Kidney (tissue), 13 donors: ENCODE measurements at regions not wholly inside any gene's neighbourhood (a gene's known extent, or its start where the extent isn't known, plus 50 kb on each side); places are given as distances from the start of the nearest gene placed in this dataset.
"Not testable (repeated sequence)": the region's sequence is repeated elsewhere in the genome, so short reads cannot be mapped to it uniquely, and the experiment has no call there.

Source experiments
- DNase-seq, 5 donors: peaks; one replicate each; pipeline ENCODE4 v3.0.0-alpha.2; 2013 to 2020
- FAIRE-seq: peaks from 2 replicates; lab custom pipeline; 2012; peaks lifted over from hg19 to GRCh38; lab: Jason Lieb, UNC
- H3K27ac ChIP-seq, 2 donors: one replicate each; pipeline ENCODE4 v1.7.0; 2013; ENCODE audit warnings: low read depth in 2 of 2, low read length in 2 of 2, inconsistent platforms in 1 of 2
- H3K27me3 ChIP-seq: one replicate; pipeline ENCODE4 v1.7.1; 2013; ENCODE audit warnings: low read length, inconsistent platforms; ENCODE audit not compliant: control insufficient read depth, insufficient read depth
- H3K36me3 ChIP-seq, 3 donors: one replicate each; pipeline versions ENCODE4 v1.7.0 to v1.7.1; 2013; ENCODE audit warnings: low read length in 3 of 3, control low read depth in 1 of 3, inconsistent platforms in 1 of 3; ENCODE audit not compliant: insufficient read depth in 3 of 3, control insufficient read depth in 2 of 3
- H3K4me1 ChIP-seq, 3 donors: one replicate each; pipeline versions ENCODE4 v1.7.0 to v1.7.1; 2013; ENCODE audit warnings: low read length in 3 of 3, inconsistent platforms in 1 of 3, low read depth in 1 of 3; ENCODE audit not compliant: control insufficient read depth in 2 of 3, insufficient read depth in 2 of 3
- H3K4me3 ChIP-seq, 3 donors: one replicate each; pipeline versions ENCODE4 v1.7.0 to v1.8.1; 2013; ENCODE audit warnings: low read length in 3 of 3, control low read depth in 1 of 3, inconsistent platforms in 1 of 3
- H3K9ac ChIP-seq, 3 donors: one replicate each; pipeline versions ENCODE4 v1.7.0 to v1.7.1; 2013; ENCODE audit warnings: low read length in 3 of 3, control low read depth in 1 of 3, inconsistent platforms in 1 of 3
- H3K9me3 ChIP-seq, 3 donors: one replicate each; pipeline versions ENCODE4 v1.7.0 to v1.7.1; 2013; ENCODE audit warnings: low read length in 3 of 3, control low read depth in 1 of 3, inconsistent platforms in 1 of 3; ENCODE audit not compliant: control insufficient read depth in 2 of 3, insufficient read depth in 1 of 3
- intact Hi-C: fragments of 100-400 bp; cut with DNase I; formaldehyde crosslinking; loops from one replicate; pipeline ENCODE4 v1.11.1; 2022
- TF ChIP-seq, protein P1 (sequence below): IDR thresholded peaks from 3 replicates; pipeline ENCODE4 v1.5.1; 2012; ENCODE audit warnings: mild to moderate bottlenecking, moderate library complexity, borderline replicate concordance; ENCODE audit not compliant: insufficient read depth; ENCODE audit errors: extremely low read depth
- donor health status: control.
- donor health status: control.
- donor health status: control.
- donor health status: control.
- donor health status: control.
- donor health status: DM: yes; HTN: yes; CAD: no.
- donor health status: Normal renal cell carcinoma (clear cell type).

DNA sequence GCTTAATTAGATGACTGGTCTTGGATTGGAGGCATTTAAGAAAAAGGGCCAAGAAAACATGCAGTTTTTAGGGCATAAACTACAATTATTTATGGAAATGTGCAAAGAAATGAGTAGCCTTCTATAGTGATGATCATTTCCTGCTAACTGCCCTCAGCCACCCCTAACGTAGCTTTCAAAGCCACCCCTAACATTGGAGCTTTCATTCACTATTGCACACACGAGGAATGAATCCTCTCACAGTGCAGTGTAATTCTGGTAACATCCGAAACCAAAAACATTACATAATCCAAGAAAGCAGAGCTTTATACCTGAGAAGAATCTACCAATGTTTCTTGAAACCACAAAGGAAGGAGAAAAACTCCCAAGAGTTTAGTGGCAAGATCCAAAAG, 1003.6 kb downstream of the TMEM121 start:
- FAIRE-seq (no peak), DNase-seq (no peak)
- no peak overlapping the region for H3K9ac ChIP-seq
- H3K27me3 ChIP-seq: no peaks in the 10 kb centered on the region
- no peaks in the 10 kb centered on the region for H3K36me3 ChIP-seq
- H3K27ac ChIP-seq: no peak overlapping the region
- no peaks in the 10 kb centered on the region for H3K4me1 ChIP-seq
- H3K9me3 ChIP-seq: no peaks in the 10 kb centered on the region
- H3K4me3 ChIP-seq: no peak overlapping the region
- TF ChIP-seq, protein P1, sequence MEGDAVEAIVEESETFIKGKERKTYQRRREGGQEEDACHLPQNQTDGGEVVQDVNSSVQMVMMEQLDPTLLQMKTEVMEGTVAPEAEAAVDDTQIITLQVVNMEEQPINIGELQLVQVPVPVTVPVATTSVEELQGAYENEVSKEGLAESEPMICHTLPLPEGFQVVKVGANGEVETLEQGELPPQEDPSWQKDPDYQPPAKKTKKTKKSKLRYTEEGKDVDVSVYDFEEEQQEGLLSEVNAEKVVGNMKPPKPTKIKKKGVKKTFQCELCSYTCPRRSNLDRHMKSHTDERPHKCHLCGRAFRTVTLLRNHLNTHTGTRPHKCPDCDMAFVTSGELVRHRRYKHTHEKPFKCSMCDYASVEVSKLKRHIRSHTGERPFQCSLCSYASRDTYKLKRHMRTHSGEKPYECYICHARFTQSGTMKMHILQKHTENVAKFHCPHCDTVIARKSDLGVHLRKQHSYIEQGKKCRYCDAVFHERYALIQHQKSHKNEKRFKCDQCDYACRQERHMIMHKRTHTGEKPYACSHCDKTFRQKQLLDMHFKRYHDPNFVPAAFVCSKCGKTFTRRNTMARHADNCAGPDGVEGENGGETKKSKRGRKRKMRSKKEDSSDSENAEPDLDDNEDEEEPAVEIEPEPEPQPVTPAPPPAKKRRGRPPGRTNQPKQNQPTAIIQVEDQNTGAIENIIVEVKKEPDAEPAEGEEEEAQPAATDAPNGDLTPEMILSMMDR: no peak
- intact Hi-C loops: no loop called here

DNA sequence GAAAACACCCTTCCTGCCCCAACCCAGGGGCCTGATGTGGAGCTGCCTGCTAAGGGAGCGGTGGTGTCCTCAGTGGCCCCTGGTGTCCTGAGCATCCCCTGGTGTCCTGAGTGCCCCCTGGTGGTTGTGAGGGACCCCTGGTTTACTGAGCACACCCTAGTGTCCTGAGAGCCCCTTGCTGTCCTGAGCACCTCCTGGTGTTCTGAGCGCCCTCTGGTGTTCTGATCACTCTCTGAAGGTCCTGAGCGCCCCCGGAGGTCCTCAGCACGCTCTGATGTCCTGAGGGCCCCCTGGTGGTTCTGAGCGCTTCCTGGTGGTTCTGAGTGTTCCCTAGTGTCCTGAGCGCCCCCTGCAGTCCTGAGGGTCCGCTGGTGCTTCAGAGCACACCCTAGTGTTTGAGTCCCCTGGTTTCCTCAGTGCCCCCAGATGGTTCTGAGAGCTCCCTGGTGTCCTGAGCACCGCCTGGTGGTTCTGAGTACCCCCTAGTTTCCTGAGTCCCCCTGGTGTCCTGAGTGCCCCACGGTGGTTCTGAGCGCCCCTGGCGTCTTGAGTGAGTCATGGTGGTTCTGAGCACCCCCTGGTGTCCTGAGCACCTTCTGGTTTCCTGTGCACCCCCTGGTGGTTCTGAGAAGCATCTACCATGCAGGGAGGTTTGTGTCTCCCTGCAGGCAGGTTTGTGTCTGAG, 1004.2 kb downstream of the TMEM121 start:
- no peaks in the 10 kb centered on the region for H3K36me3 ChIP-seq
- H3K27me3 ChIP-seq: no peaks in the 10 kb centered on the region
- H3K9me3 ChIP-seq: no peaks in the 10 kb centered on the region
- H3K9ac ChIP-seq: no peak overlapping the region
- no peak overlapping the region for H3K4me3 ChIP-seq
- TF ChIP-seq, protein P1: peak; percentile 2
- intact Hi-C loops: no loop called here
- no peak overlapping the region for H3K27ac ChIP-seq
- DNase-seq: no peak
- H3K4me1 ChIP-seq: no peaks in the 10 kb centered on the region
- FAIRE-seq: no peak

DNA sequence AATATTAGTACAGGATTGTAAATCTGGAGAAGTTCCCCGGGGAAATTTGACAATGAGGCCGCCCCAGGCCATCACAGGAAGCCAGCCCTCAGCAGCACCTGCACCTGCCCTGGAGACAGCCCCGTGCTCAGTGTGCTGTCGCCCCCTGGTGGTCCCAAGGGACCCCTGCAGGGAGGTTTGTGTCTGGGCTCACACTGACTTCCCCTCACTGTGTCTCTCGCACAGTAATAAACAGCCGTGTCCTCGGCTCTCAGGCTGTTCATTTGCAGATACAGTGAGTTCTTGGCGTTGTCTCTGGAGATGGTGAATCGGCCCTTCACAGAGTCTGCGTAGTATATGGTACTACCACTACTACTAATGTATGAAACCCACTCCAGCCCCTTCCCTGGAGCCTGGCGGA, 1011.2 kb downstream of the TMEM121 start:
- DNase-seq, H3K9ac ChIP-seq, H3K36me3 ChIP-seq, H3K4me1 ChIP-seq, H3K9me3 ChIP-seq, intact Hi-C loops, H3K27me3 ChIP-seq, H3K27ac ChIP-seq, H3K4me3 ChIP-seq, FAIRE-seq: not testable (repeated sequence)
- TF ChIP-seq, protein P1: peak; percentile 17

DNA sequence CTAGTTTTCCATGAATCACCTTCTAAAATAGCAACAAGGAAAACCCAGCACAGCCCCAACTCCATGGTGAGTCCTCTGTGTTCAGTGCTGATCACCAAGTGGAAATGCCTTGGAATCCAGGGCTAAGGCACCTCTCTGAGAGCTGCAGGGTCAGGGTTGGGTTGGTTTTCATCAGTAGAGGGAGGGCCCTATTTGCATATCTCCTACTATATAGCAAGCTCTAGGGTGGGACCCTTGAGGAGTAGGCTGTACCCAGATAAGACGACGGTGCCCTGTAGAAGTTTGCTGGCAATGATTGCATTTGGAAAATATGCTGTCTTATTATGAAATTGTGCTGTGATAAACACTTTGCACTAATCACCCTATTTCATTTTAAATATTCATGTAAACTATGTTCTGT, 1011.8 kb downstream of the TMEM121 start:
- no peaks in the 10 kb centered on the region for H3K27me3 ChIP-seq
- TF ChIP-seq, protein P1: no peak
- H3K9me3 ChIP-seq: peaks cover 0 to 3% (median 0%) of the 10 kb centered on the region in 3 donors
- H3K9ac ChIP-seq: no peak overlapping the region
- H3K27ac ChIP-seq: no peak overlapping the region
- H3K36me3 ChIP-seq: no peaks in the 10 kb centered on the region
- DNase-seq (no peak), FAIRE-seq (no peak)
- H3K4me1 ChIP-seq: no peaks in the 10 kb centered on the region
- H3K4me3 ChIP-seq: no peak overlapping the region
- intact Hi-C loops: no loop called here
